Erythroblast (primary cell): ENCODE measurements at regions not wholly inside any gene's neighbourhood (a gene's known extent, or its start where the extent isn't known, plus 50 kb on each side); places are given as distances from the start of the nearest gene placed in this dataset.

Source experiments
- GATA1 ChIP-seq: IDR thresholded peaks from 2 replicates; pipeline ENCODE4 v1.6.1; 2011; ENCODE audit warnings: low read depth, mild to moderate bottlenecking, control low read depth, low read length, moderate library complexity
- POLR2A ChIP-seq: IDR thresholded peaks from 2 replicates; pipeline ENCODE4 v1.6.1; 2011; ENCODE audit warnings: mild to moderate bottlenecking, low read length

DNA sequence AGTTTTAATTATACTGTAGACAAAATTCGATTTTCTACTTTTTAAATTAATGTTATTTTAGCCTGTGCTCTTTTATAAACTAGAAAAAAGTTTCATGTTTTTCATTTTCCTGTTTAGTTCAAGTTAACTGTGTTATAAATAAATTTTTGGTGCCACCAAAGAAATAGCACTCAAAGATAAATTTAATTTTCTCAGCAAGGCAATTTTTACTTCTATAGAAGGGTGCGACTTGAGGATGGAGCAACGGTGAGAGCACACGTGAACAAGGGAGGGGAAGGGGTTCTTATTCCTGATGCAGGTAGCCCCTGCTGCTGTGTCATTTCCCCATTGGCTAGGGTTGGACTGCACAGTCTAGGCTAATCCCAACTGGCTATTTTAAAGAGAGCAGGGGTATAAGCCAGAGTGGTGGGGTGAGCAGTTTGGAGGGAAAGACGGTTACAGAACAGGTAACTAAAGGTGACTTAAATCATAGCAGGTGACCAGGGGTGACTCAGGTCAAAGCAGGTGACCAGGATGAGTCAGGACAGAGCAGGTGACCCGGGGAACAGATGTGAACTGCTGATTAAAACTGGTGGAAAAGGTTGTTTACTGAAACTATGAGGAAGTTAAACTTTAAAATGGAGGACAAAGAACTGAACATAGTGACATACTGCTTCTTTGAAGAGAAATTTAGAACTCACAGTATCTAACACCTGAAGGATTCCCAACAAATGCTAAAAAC, 104.6 kb upstream of the GPBP1 start:
- TF ChIP-seq POLR2A: no peak
- no peak for TF ChIP-seq GATA1
